Astrocyte of the cerebellum (primary cell): ENCODE measurements at regions not wholly inside any gene's neighbourhood (a gene's known extent, or its start where the extent isn't known, plus 50 kb on each side); places are given as distances from the start of the nearest gene placed in this dataset.

ENCODE experiments used
- DNase-seq: peaks from one replicate; pipeline ENCODE4 v3.0.0-alpha.2; 2011; ENCODE audit warnings: low read depth
- H3K4me3 ChIP-seq: 2 replicates; pipeline ENCODE4 v1.5.1; 2011; ENCODE audit warnings: mild to moderate bottlenecking, low read depth, low read length, moderate library complexity
- in situ Hi-C: cut with HindIII; loops from 2 replicates; pipeline ENCODE4 v1.10.0; 2017; ENCODE audit warnings: low sequenced_read_pairs
- TF ChIP-seq, protein P1 (sequence below): IDR thresholded peaks from 2 replicates; pipeline ENCODE4 v1.5.1; 2012; ENCODE audit warnings: low read length, low read depth, moderate library complexity, mild to moderate bottlenecking; ENCODE audit errors: missing control alignments

DNA sequence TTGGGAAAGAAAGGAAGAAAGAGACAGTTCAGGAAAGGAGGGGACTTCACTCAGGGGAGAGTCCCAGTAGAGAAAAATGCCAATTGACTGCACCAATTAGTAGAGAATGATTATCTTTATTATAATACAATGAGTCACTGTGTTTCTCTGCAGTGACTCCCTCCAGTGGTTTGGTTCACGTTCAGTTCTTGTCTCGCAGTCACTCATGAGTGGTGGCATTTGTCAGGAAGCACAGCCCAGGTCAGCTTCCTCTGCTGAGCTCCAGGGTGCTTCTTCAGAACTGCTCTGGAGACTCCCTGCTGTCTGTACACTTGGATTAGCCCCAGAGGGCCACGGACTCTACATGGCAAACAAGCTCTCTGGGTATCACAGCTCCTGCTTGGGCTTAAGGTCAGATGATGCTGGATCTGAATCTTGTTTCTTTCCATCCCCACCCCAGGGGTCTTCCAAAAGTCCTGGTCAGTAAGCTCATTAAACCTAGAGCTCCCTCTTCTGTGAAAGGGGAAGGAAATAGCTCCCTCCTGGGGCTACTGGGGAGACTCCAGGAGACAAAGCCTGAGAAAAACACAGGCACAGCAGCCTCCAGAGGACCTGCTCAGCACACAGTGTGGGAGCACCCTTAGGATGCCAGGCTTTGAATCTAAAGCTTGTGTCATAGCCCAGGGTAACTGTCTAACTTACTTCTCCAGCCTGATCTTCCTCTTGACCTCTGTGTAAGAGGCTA, 619.0 kb downstream of the AJAP1 start:
- in situ Hi-C loops, result no loop called here
- no peak overlapping the region for H3K4me3 ChIP-seq
- no peak for DNase-seq
- TF ChIP-seq, protein P1, sequence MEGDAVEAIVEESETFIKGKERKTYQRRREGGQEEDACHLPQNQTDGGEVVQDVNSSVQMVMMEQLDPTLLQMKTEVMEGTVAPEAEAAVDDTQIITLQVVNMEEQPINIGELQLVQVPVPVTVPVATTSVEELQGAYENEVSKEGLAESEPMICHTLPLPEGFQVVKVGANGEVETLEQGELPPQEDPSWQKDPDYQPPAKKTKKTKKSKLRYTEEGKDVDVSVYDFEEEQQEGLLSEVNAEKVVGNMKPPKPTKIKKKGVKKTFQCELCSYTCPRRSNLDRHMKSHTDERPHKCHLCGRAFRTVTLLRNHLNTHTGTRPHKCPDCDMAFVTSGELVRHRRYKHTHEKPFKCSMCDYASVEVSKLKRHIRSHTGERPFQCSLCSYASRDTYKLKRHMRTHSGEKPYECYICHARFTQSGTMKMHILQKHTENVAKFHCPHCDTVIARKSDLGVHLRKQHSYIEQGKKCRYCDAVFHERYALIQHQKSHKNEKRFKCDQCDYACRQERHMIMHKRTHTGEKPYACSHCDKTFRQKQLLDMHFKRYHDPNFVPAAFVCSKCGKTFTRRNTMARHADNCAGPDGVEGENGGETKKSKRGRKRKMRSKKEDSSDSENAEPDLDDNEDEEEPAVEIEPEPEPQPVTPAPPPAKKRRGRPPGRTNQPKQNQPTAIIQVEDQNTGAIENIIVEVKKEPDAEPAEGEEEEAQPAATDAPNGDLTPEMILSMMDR, result no peak

DNA sequence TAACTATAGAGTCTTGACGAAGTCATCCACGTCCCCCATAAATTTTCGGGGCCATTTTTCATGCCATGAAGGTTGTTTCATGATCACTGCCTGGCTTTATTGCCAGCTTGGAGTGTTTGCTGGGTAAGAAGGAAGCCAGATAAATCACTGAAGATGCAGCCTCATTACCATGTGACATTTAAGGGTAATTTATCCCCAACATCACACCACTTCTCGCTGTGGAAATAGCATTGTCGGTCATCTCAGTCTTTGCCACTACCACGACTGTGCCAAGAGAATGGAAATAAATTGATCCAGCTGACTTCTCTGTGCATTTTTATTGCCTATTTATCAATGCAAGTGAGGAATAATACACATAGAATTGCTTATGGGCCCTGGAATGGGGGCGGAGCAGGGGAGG, 617.9 kb downstream of the AJAP1 start:
- DNase-seq, result no peak
- no peak overlapping the region for H3K4me3 ChIP-seq
- in situ Hi-C loops, result no loop called here
- TF ChIP-seq, protein P1, result no peak

DNA sequence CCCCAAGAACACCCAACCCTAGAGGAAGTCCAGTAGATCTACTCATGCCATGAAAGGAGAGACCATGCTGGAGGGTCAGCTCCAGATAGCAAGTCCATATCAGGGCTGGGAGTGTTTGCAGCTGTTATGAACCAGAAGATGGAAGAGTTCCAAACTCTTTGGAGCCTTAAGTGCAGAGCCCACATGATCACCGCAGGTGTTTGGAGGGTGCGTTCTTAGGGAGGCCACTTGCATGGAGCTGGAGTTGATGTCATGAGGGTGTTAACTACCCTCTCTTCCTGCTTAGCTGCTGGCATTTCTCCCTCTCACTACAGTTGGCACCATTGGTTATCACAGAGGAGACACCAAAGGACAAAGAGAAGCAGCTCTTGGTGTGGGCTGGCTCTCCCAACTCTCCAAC, 616.9 kb downstream of the AJAP1 start:
- TF ChIP-seq, protein P1, result no peak
- H3K4me3 ChIP-seq, result no peak overlapping the region
- DNase-seq, result no peak
- in situ Hi-C loops, result no loop called here

DNA sequence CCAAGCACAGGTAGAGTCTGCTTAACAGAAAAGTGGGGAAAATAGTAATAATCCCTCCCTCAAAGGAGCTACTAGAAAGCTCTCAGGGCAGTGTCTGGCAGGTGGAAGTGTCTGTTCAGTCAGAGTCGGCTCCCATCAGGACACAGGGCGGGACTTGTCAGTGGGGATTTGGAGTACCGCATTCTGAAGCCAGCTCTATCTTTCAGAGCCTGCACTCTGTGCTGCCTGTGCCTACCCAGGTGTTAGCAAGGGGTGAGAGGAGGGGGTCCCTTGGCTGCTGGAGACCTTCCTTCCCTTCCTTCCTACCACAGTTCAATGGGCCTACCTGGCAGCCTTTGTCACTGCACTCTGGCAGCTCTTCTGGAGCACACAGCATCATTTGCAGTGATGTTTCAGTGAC, 615.5 kb downstream of the AJAP1 start:
- TF ChIP-seq, protein P1, result no peak
- no peak overlapping the region for H3K4me3 ChIP-seq
- no peak for DNase-seq
- in situ Hi-C loops, result loop anchor here (5.0 kb wide), 1 partner anchor 58 kb away; no protein-coding TSS in a partner anchor

DNA sequence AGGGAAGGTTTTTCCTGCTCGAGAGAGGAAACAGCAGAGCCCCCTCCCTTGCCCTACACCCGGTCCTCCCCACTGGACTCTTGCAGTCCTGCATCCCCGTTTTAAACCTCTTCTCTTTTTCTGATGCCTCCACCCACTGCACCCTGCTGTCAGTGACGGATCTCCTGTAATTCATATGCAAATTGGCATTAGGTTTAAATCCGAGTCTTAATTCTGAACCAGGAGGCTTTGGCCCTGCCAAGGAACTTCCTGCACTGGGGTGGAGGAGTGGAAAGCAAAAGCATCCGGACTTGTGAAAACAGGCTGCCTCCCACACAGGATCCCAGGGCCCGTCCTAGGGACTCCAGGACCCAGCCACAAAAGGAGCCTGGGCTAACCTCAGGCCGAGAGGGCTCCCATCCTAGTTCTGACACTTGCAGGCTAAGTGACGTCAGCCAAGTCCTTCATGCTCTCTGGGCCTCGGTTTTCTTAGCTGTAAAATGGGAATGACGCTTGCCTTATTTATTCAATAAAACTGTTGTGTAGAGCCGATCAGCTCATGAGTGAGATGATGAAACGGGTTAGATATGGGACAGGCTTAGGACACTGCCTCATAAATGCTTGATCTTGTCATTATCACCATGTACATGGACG, 613.3 kb downstream of the AJAP1 start:
- in situ Hi-C loops, result loop anchor here (5.0 kb wide), 1 partner anchor 55 kb away; no protein-coding TSS in a partner anchor
- no peak overlapping the region for H3K4me3 ChIP-seq
- no peak for DNase-seq
- TF ChIP-seq, protein P1, result no peak

DNA sequence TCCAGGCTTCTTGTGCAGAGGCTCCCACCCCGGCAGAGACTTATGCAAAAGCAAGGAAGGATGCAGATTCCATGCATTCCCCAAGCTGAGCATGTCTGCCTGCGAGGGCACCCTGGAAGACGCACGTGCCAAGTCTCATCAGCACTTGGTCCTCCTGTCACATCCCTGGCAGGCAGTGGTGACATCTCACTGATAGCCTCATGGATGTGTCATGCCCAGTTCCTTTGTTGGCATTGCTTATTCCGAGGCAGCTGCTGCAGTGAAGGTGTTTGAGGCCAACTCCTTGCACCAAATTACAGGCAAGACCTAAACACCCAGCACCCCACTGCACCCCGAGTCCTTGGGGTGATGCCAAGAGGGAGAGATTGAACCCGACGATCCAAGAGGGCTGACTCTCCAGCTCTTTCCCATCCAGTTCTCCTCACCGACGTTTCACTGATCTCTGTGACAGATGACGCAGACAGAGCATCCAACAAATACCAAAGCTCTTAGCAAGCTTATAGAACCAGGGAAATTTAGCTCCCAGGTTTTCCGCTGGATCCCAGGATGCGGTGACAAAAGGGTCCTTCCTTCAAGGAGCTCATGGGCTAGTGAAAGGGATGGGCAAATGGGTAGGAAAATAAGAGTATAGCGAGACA, 611.1 kb downstream of the AJAP1 start:
- in situ Hi-C loops, result loop anchor here (5.0 kb wide), 1 partner anchor 53 kb away; no protein-coding TSS in a partner anchor
- H3K4me3 ChIP-seq, result no peak overlapping the region
- no peak for DNase-seq
- TF ChIP-seq, protein P1, result no peak
